Neural progenitor cell (in vitro differentiated cells): ENCODE measurements at regions not wholly inside any gene's neighbourhood (a gene's known extent, or its start where the extent isn't known, plus 50 kb on each side); places are given as distances from the start of the nearest gene placed in this dataset.
"Not testable (repeated sequence)": the region's sequence is repeated elsewhere in the genome, so short reads cannot be mapped to it uniquely, and the experiment has no call there.

Experiments used
- DNase-seq: peaks from one replicate; pipeline ENCODE4 v3.0.0-alpha.2; 2016; ENCODE audit warnings: low spot score
- H2AFZ ChIP-seq: fragments of 200-600 bp; sonication (generic); replicated peaks from 2 replicates; pipeline ENCODE4 v1.6.1; 2016; ENCODE audit warnings: antibody characterized with exemption
- H3F3A ChIP-seq: fragments of 200-600 bp; sonication (generic); 2 replicates; pipeline ENCODE4 v1.6.1; 2016; ENCODE audit warnings: antibody characterized with exemption, low read depth
- H3K27ac ChIP-seq: fragments of 200-600 bp; sonication (generic); 2 replicates; pipeline ENCODE4 v1.5.1; 2016; ENCODE audit warnings: mild to moderate bottlenecking
- H3K27me3 ChIP-seq: fragments of 200-600 bp; sonication (generic); 2 replicates; pipeline ENCODE4 v1.6.1; 2016; ENCODE audit warnings: mild to moderate bottlenecking, moderate library complexity
- H3K36me3 ChIP-seq: fragments of 200-600 bp; sonication (generic); 2 replicates; pipeline ENCODE4 v1.5.1; 2016
- H3K4me1 ChIP-seq: fragments of 200-600 bp; sonication (generic); 2 replicates; pipeline ENCODE4 v1.6.1; 2016; ENCODE audit warnings: mixed run types
- H3K4me2 ChIP-seq: fragments of 200-600 bp; sonication (generic); 2 replicates; pipeline ENCODE4 v1.6.1; 2016
- H3K4me3 ChIP-seq: fragments of 200-600 bp; sonication (generic); 2 replicates; pipeline ENCODE4 v1.5.1; 2016
- H3K79me2 ChIP-seq: fragments of 200-600 bp; sonication (generic); 2 replicates; pipeline ENCODE4 v1.6.1; 2016; ENCODE audit warnings: low read depth
- H3K9ac ChIP-seq: fragments of 200-600 bp; sonication (generic); 2 replicates; pipeline ENCODE4 v1.6.1; 2016
- H3K9me3 ChIP-seq: fragments of 200-600 bp; sonication (generic); 2 replicates; pipeline ENCODE4 v1.5.1; 2016; ENCODE audit warnings: low read depth
- H4K20me1 ChIP-seq: fragments of 200-600 bp; sonication (generic); 2 replicates; pipeline ENCODE4 v1.6.1; 2016; ENCODE audit warnings: low read depth
- H3K27ac Mint-ChIP-seq: 3 replicates; pipeline ENCODE4 v1.8.0; 2021; ENCODE audit warnings: mixed read lengths
- H3K27me3 Mint-ChIP-seq: 2 replicates; pipeline ENCODE4 v1.8.0; 2022; ENCODE audit warnings: low read depth, mild to moderate bottlenecking, inconsistent platforms, moderate library complexity, mixed read lengths; ENCODE audit not compliant: insufficient read depth
- H3K36me3 Mint-ChIP-seq: 3 replicates; pipeline ENCODE4 v1.8.0; 2021; ENCODE audit warnings: mixed read lengths
- H3K4me1 Mint-ChIP-seq: 3 replicates; pipeline ENCODE4 v1.8.0; 2021; ENCODE audit warnings: mixed read lengths
- H3K4me3 Mint-ChIP-seq: 3 replicates; pipeline ENCODE4 v1.8.0; 2021; ENCODE audit warnings: mild to moderate bottlenecking, moderate library complexity, mixed read lengths
- H3K9me3 Mint-ChIP-seq: 3 replicates; pipeline ENCODE4 v1.8.0; 2020; ENCODE audit warnings: mixed read lengths
- CTCF ChIP-seq: fragments of 200-600 bp; sonication (generic); IDR thresholded peaks from 2 replicates; pipeline ENCODE4 v1.5.1; 2017; ENCODE audit warnings: antibody characterized with exemption, mild to moderate bottlenecking
- EZH2 ChIP-seq: fragments of 200-600 bp; sonication (generic); IDR thresholded peaks from 2 replicates; pipeline ENCODE4 v1.6.1; 2017; ENCODE audit warnings: antibody characterized with exemption, mild to moderate bottlenecking, moderate library complexity
- EZH2phosphoT487 ChIP-seq: fragments of 200-600 bp; sonication (generic); IDR thresholded peaks from 2 replicates; pipeline ENCODE4 v1.6.1; 2017; ENCODE audit warnings: antibody characterized with exemption

GRCh38 chr7:13021566-13022300 lies 334.3 kb downstream of the ARL4A start:
- Histone ChIP-seq H3K36me3 (no peaks in the 10 kb centered on the region), H3K27me3 (no peaks in the 10 kb centered on the region), H4K20me1 (no peaks in the 10 kb centered on the region), H3F3A (peaks cover 24% of the 10 kb centered on the region), H3K27ac (no peak overlapping the region), H2AFZ (peak overlapping the region; percentile 36), H3K9ac (no peak overlapping the region), H3K4me2 (no peak overlapping the region), H3K79me2 (no peaks in the 10 kb centered on the region), H3K4me3 (no peak overlapping the region), H3K9me3 (no peaks in the 10 kb centered on the region), H3K4me1 (peaks cover 57% of the 10 kb centered on the region)
- Mint-ChIP-seq H3K9me3 (peaks cover 9% of the 10 kb centered on the region), H3K4me3 (peak overlapping the region; percentile 75), H3K36me3 (peaks cover 6% of the 10 kb centered on the region), H3K4me1 (peaks cover 63% of the 10 kb centered on the region), H3K27ac (peak overlapping the region; percentile 99), H3K27me3 (no peaks in the 10 kb centered on the region)
- TF ChIP-seq CTCF (no peak), EZH2 (no peak), EZH2phosphoT487 (no peak)
- DNase-seq = no peak

DNA sequence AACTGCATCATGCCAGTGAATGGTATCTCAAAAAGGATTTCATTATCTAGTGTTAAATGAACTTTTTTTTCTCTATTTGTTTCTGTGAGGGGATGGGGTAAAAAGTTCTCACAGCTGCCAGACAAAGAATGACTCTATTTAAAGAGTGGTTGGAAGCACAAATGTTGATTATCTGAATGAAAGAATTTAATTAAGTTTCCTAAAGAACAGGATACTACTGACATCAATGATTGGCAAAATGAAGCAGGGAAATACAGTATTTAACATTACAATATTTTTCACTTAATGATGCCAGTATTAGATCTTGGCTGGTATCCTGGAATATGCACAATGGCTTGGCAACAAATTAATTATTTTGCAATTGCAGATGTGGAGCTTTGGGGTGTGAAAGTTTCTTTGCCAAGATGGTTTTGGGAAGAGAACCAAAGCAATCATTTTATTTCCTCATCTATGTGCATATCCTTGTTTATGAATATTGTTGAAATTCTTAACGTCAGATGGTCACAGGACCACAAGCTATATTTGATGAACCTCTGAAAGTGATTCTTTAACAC lies 336.8 kb downstream of the ARL4A start:
- H3K4me3 ChIP-seq = no peak overlapping the region
- H3K9me3 Mint-ChIP-seq = peaks cover 12% of the 10 kb centered on the region
- no peak overlapping the region for H3K27ac Mint-ChIP-seq

GRCh38 chr7:13025043-13025442 lies 337.6 kb downstream of the ARL4A start:
- not testable (repeated sequence) for H4K20me1 ChIP-seq, H3F3A ChIP-seq, H3K27me3 Mint-ChIP-seq, H3K4me2 ChIP-seq, H2AFZ ChIP-seq, H3K27ac Mint-ChIP-seq, H3K79me2 ChIP-seq, H3K27me3 ChIP-seq, H3K27ac ChIP-seq, H3K36me3 ChIP-seq, H3K4me3 Mint-ChIP-seq, H3K36me3 Mint-ChIP-seq, H3K4me3 ChIP-seq, H3K9ac ChIP-seq, H3K9me3 ChIP-seq, DNase-seq
- H3K4me1 ChIP-seq = peaks cover 28% of the 10 kb centered on the region
- Mint-ChIP-seq H3K9me3 (peaks cover 12% of the 10 kb centered on the region), H3K4me1 (peaks cover 51% of the 10 kb centered on the region)

More for the DNA sequence above, 336.8 kb downstream of the ARL4A start:
- Histone ChIP-seq H3F3A (peaks cover 1% of the 10 kb centered on the region), H3K27ac (no peak overlapping the region), H3K79me2 (no peaks in the 10 kb centered on the region), H2AFZ (peak overlapping the region; percentile 41), H3K4me2 (no peak overlapping the region), H3K9ac (no peak overlapping the region), H3K4me1 (peaks cover 35% of the 10 kb centered on the region), H3K36me3 (no peaks in the 10 kb centered on the region), H3K27me3 (no peaks in the 10 kb centered on the region), H4K20me1 (no peaks in the 10 kb centered on the region), H3K9me3 (no peaks in the 10 kb centered on the region)
- peaks cover 6% of the 10 kb centered on the region for H3K36me3 Mint-ChIP-seq
- no peak overlapping the region for H3K4me3 Mint-ChIP-seq
- no peak for DNase-seq
- H3K27me3 Mint-ChIP-seq = no peaks in the 10 kb centered on the region
- TF ChIP-seq EZH2phosphoT487 (no peak), EZH2 (no peak)
- H3K4me1 Mint-ChIP-seq = peaks cover 49% of the 10 kb centered on the region

DNA sequence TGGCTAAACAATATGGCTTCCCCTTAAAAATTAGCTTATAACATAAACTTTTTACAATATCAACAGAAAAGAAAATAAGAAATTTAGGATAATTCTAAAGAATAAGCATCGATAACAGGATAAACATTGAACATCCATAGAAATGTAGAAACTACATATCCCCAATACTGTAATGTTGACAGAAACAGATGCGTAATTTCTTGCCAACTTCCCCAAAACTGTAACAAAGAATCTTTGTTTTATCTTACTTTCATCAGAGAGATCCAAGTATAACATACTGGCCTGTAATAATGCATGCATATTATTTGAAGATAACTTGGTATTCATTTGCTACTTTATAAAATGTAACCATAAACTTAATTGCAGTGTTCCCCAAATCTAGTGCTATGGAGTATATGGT lies 339.9 kb downstream of the ARL4A start:
- H3K9ac ChIP-seq = no peak overlapping the region
- no peak for DNase-seq
- H3K4me1 ChIP-seq = peaks cover 22% of the 10 kb centered on the region
- peaks cover 12% of the 10 kb centered on the region for H3K9me3 Mint-ChIP-seq
- peaks cover 7% of the 10 kb centered on the region for H3F3A ChIP-seq
- H3K36me3 Mint-ChIP-seq = peaks cover 4% of the 10 kb centered on the region
- peaks cover 43% of the 10 kb centered on the region for H3K4me1 Mint-ChIP-seq
- H4K20me1 ChIP-seq = no peaks in the 10 kb centered on the region
- TF ChIP-seq CTCF (no peak), EZH2phosphoT487 (no peak), EZH2 (no peak)
- no peak overlapping the region for H3K27ac ChIP-seq
- H3K36me3 ChIP-seq = no peaks in the 10 kb centered on the region
- H3K79me2 ChIP-seq = no peaks in the 10 kb centered on the region
- no peak overlapping the region for H3K4me3 ChIP-seq
- no peaks in the 10 kb centered on the region for H3K9me3 ChIP-seq
- H3K4me3 Mint-ChIP-seq = no peak overlapping the region
- no peak overlapping the region for H2AFZ ChIP-seq
- H3K27me3 Mint-ChIP-seq = no peaks in the 10 kb centered on the region
- no peaks in the 10 kb centered on the region for H3K27me3 ChIP-seq
- no peak overlapping the region for H3K27ac Mint-ChIP-seq
- H3K4me2 ChIP-seq = no peak overlapping the region
